Right lobe of liver (tissue), 4 donors: ENCODE measurements at regions not wholly inside any gene's neighbourhood (a gene's known extent, or its start where the extent isn't known, plus 50 kb on each side); places are given as distances from the start of the nearest gene placed in this dataset.

Experiments used
- POLR2A ChIP-seq: fragments of 450-650 bp; IDR thresholded peaks from one replicate; pipeline ENCODE4 v1.6.1; 2017; ENCODE audit warnings: antibody characterized with exemption, mild to moderate bottlenecking
- TF ChIP-seq, protein P1 (sequence below), 4 donors: fragments of 200-600 bp in 3 of 4; fragments of 450-650 bp in 1 of 4; IDR thresholded peaks; one replicate each; pipeline versions ENCODE4 v1.5.1 to v1.8.0; 2016 to 2022; ENCODE audit warnings: antibody characterized with exemption in 4 of 4, mild to moderate bottlenecking in 2 of 4
- donor health status: DM: no; HTN: no; CAD: no.
- donor health status: DM: no; HTN: no; CAD: no.
- donor health status: DM: no; HTN: yes; CAD: no.

DNA sequence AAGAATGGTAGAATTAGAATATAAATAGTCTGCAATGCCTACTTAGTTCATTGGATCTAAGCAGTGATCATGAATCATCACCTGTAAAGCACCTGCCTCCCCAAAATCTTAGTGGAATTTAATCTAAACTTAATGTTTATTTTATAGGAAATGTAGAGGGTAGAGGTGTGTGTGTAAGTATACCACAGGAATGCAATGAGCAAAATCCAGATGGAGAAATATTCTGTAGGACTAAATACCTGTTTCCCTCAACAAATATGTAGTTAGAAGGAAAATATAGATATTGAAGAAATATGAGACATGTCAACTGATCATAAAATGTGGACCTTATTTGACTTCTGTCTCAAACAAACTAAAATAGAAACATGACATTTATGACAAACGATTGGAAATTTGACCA is 839.2 kb upstream of the FBXO33 start:
- TF ChIP-seq, protein P1, sequence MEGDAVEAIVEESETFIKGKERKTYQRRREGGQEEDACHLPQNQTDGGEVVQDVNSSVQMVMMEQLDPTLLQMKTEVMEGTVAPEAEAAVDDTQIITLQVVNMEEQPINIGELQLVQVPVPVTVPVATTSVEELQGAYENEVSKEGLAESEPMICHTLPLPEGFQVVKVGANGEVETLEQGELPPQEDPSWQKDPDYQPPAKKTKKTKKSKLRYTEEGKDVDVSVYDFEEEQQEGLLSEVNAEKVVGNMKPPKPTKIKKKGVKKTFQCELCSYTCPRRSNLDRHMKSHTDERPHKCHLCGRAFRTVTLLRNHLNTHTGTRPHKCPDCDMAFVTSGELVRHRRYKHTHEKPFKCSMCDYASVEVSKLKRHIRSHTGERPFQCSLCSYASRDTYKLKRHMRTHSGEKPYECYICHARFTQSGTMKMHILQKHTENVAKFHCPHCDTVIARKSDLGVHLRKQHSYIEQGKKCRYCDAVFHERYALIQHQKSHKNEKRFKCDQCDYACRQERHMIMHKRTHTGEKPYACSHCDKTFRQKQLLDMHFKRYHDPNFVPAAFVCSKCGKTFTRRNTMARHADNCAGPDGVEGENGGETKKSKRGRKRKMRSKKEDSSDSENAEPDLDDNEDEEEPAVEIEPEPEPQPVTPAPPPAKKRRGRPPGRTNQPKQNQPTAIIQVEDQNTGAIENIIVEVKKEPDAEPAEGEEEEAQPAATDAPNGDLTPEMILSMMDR (IDR thresholded peaks at IDR 0.05): no peak
- TF ChIP-seq POLR2A: no peak
